ENCODE measurements at regions not wholly inside any gene's neighbourhood (a gene's known extent, or its start where the extent isn't known, plus 50 kb on each side); places are given as distances from the start of the nearest gene placed in this dataset.
"Not testable (repeated sequence)": the region's sequence is repeated elsewhere in the genome, so short reads cannot be mapped to it uniquely, and the experiment has no call there.

- DNase-seq (ENCODE audit: low read depth) = no peak
Measured at GRCh38 chr2:66103581-66103980, 331.3 kb upstream of the MEIS1 start.

- no peak for DNase-seq (ENCODE audit: low read depth)
Measured at GRCh38 chr2:66101206-66101605, 333.7 kb upstream of the MEIS1 start.

- no peak for DNase-seq (ENCODE audit: low read depth)
Measured at GRCh38 chr2:66095820-66096345, 339.0 kb upstream of the MEIS1 start.

- DNase-seq (ENCODE audit: low read depth) = not testable (repeated sequence)
Measured at GRCh38 chr2:66094689-66095088, 340.2 kb upstream of the MEIS1 start.

- no peak for DNase-seq (ENCODE audit: low read depth)
Measured at GRCh38 chr2:66093371-66093770, 341.6 kb upstream of the MEIS1 start.

GRCh38 chr2:66084948-66085590 lies 349.9 kb upstream of the MEIS1 start:
- DNase-seq (ENCODE audit: low read depth) = no peak

- DNase-seq (ENCODE audit: low read depth) = no peak
Measured at GRCh38 chr2:66082581-66082980, 352.3 kb upstream of the MEIS1 start.

GRCh38 chr2:66080127-66080526 lies 354.8 kb upstream of the MEIS1 start:
- no peak for DNase-seq (ENCODE audit: low read depth)

GRCh38 chr2:66073172-66073571 lies 361.8 kb upstream of the MEIS1 start:
- DNase-seq (ENCODE audit: low read depth) = no peak

GRCh38 chr2:66070721-66071602 lies 364.0 kb upstream of the MEIS1 start:
- DNase-seq (ENCODE audit: low read depth) = no peak

GRCh38 chr2:66069937-66070720 lies 364.8 kb upstream of the MEIS1 start:
- no peak for DNase-seq (ENCODE audit: low read depth)

GRCh38 chr2:66066032-66066431 lies 368.9 kb upstream of the MEIS1 start:
- DNase-seq (ENCODE audit: low read depth) = no peak

- no peak for DNase-seq (ENCODE audit: low read depth)
Measured at GRCh38 chr2:66059332-66059731, 375.6 kb upstream of the MEIS1 start.

- DNase-seq (ENCODE audit: low read depth) = no peak
Measured at GRCh38 chr2:66058675-66059074, 376.2 kb upstream of the MEIS1 start.

GRCh38 chr2:66057844-66058243 lies 377.1 kb upstream of the MEIS1 start:
- no peak for DNase-seq (ENCODE audit: low read depth)

GRCh38 chr2:66050392-66050791 lies 384.5 kb upstream of the MEIS1 start:
- no peak for DNase-seq (ENCODE audit: low read depth)

GRCh38 chr2:66048667-66049066 lies 386.3 kb upstream of the MEIS1 start:
- DNase-seq (ENCODE audit: low read depth) = no peak

- no peak for DNase-seq (ENCODE audit: low read depth)
Measured at GRCh38 chr2:66041902-66042657, 392.8 kb upstream of the MEIS1 start.

GRCh38 chr2:66036948-66037347 lies 398.0 kb upstream of the MEIS1 start:
- no peak for DNase-seq (ENCODE audit: low read depth)

- DNase-seq (ENCODE audit: low read depth) = no peak
Measured at GRCh38 chr2:66034467-66034866, 400.5 kb upstream of the MEIS1 start.

GRCh38 chr2:66032226-66032775 lies 402.6 kb upstream of the MEIS1 start:
- DNase-seq (ENCODE audit: low read depth) = no peak
